ENCODE measurements at regions not wholly inside any gene's neighbourhood (a gene's known extent, or its start where the extent isn't known, plus 50 kb on each side); places are given as distances from the start of the nearest gene placed in this dataset.

GRCh38 chr13:74576420-74576819 lies 442.2 kb upstream of the KLF12 start:
- no peak overlapping the region for H2AFZ ChIP-seq (ENCODE audit: control insufficient read depth, low read length)
- no peaks in the 10 kb centered on the region for H3K36me3 ChIP-seq (ENCODE audit: control insufficient read depth in 2 of 2, extremely low read depth in 1 of 2, insufficient read depth in 2 of 2, low read length in 2 of 2)
- no peak overlapping the region for H3K9ac ChIP-seq (ENCODE audit: control insufficient read depth, extremely low read depth, insufficient read depth, low read length)

DNA sequence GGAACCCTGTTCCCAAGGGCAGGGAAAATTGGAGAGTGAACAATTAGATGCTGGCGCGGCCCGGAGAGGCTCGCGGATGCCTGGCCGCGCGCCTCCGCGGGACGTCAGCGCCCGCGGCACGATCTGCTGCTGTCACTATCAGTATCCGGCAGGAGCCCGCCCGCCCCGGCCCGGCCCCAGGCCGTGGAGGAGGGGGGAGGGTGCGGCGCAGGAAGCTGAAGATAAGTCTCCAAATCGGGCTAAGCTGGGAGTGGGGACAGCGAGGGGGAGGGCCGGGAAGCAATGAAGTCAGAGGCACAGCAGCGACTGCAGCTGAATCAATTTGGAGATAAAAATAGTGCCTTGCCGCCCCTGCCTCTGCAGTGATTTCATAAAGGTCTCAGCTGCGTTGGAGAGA lies 441.5 kb upstream of the KLF12 start:
- Histone ChIP-seq H3K9me1 (ENCODE audit: control insufficient read depth, extremely low read depth, insufficient read depth, low read length) (no peaks in the 10 kb centered on the region), H3K36me3 (ENCODE audit: control insufficient read depth in 2 of 2, extremely low read depth in 1 of 2, insufficient read depth in 2 of 2, low read length in 2 of 2) (no peaks in the 10 kb centered on the region), H3K9me3 (ENCODE audit: control insufficient read depth, low read depth, low read length) (no peaks in the 10 kb centered on the region), H3K27me3 (ENCODE audit: control insufficient read depth, extremely low read depth, insufficient read depth, low read length) (no peaks in the 10 kb centered on the region), H3K4me3 (ENCODE audit: control insufficient read depth in 2 of 3, extremely low read depth in 1 of 3, insufficient read depth in 2 of 3, low read depth in 1 of 3, low read length in 3 of 3) (peak overlapping the region in 2 of 3 experiments; percentile 49 to 58), H3K4me2 (ENCODE audit: control insufficient read depth, extremely low read depth, insufficient read depth, low read depth, low read length) (peak overlapping the region; percentile 78), H3K9ac (ENCODE audit: control insufficient read depth, extremely low read depth, insufficient read depth, low read length) (peak overlapping the region; percentile 20), H3K27ac (ENCODE audit: control insufficient read depth, insufficient read depth, low read length) (no peak overlapping the region), H4K20me1 (ENCODE audit: control insufficient read depth, extremely low read depth, insufficient read depth, low read length) (no peaks in the 10 kb centered on the region), H2AFZ (ENCODE audit: control insufficient read depth, low read length) (peak overlapping the region; percentile 60), H3K79me2 (ENCODE audit: control insufficient read depth, insufficient read depth, low read length) (no peaks in the 10 kb centered on the region), H3K4me1 (ENCODE audit: control insufficient read depth, extremely low read depth, insufficient read depth, low read length) (peaks cover 8% of the 10 kb centered on the region)
- no peak for FAIRE-seq
- DNase-seq (ENCODE audit: low read depth, low spot score): no peak
- TF ChIP-seq CTCF (optimal IDR thresholded peaks at IDR 0.05 in 1 of 3, IDR thresholded peaks at IDR 0.05 in 1 of 3, conservative IDR thresholded peaks at IDR 0.05 in 1 of 3; ENCODE audit: extremely low read depth in 1 of 3, insufficient read depth in 2 of 3, low read length in 3 of 3) (no peak), EZH2 (IDR thresholded peaks at IDR 0.05; ENCODE audit: low read length) (no peak)
- dilution Hi-C loops (cut with MboI; ENCODE audit: extremely low pct_ligation_motif_present, low sequenced_read_pairs): no loop called here

More at GRCh38 chr13:74576420-74576819, 442.2 kb upstream of the KLF12 start:
- dilution Hi-C loops (cut with MboI; ENCODE audit: extremely low pct_ligation_motif_present, low sequenced_read_pairs): no loop called here
- Histone ChIP-seq H3K27me3 (ENCODE audit: control insufficient read depth, extremely low read depth, insufficient read depth, low read length) (no peaks in the 10 kb centered on the region), H3K9me3 (ENCODE audit: control insufficient read depth, low read depth, low read length) (no peaks in the 10 kb centered on the region), H3K4me3 (ENCODE audit: control insufficient read depth in 2 of 3, extremely low read depth in 1 of 3, insufficient read depth in 2 of 3, low read depth in 1 of 3, low read length in 3 of 3) (no peak overlapping the region), H3K9me1 (ENCODE audit: control insufficient read depth, extremely low read depth, insufficient read depth, low read length) (no peaks in the 10 kb centered on the region), H3K79me2 (ENCODE audit: control insufficient read depth, insufficient read depth, low read length) (no peaks in the 10 kb centered on the region), H4K20me1 (ENCODE audit: control insufficient read depth, extremely low read depth, insufficient read depth, low read length) (no peaks in the 10 kb centered on the region), H3K4me1 (ENCODE audit: control insufficient read depth, extremely low read depth, insufficient read depth, low read length) (peaks cover 2% of the 10 kb centered on the region), H3K4me2 (ENCODE audit: control insufficient read depth, extremely low read depth, insufficient read depth, low read depth, low read length) (no peak overlapping the region), H3K27ac (ENCODE audit: control insufficient read depth, insufficient read depth, low read length) (no peak overlapping the region)
- no peak for FAIRE-seq
- no peak for DNase-seq (ENCODE audit: low read depth, low spot score)
- TF ChIP-seq EZH2 (IDR thresholded peaks at IDR 0.05; ENCODE audit: low read length) (no peak), CTCF (optimal IDR thresholded peaks at IDR 0.05 in 1 of 3, IDR thresholded peaks at IDR 0.05 in 1 of 3, conservative IDR thresholded peaks at IDR 0.05 in 1 of 3; ENCODE audit: extremely low read depth in 1 of 3, insufficient read depth in 2 of 3, low read length in 3 of 3) (no peak)
